ENCODE measurements at regions not wholly inside any gene's neighbourhood (a gene's known extent, or its start where the extent isn't known, plus 50 kb on each side); places are given as distances from the start of the nearest gene placed in this dataset.

DNA sequence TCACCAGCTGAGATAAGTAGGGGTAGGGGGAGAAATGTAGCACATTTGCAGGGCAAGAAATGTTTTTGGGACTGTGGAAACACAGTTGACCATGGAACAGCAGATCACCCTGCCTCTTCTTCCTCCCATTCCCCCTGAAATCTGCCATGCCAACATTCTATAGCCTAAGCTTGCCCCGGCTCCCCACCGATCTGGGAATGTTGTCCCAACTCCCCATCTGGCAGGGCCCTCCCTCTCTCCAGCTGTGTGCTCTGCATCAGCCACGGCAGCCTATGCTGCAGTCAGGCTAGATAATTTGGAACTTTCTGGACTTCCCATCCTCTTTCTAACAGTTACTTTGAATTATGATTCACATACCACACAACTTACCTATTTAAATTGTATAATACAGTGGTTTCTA is 425.1 kb upstream of the RAB6C start:
- TF ChIP-seq, protein P1, sequence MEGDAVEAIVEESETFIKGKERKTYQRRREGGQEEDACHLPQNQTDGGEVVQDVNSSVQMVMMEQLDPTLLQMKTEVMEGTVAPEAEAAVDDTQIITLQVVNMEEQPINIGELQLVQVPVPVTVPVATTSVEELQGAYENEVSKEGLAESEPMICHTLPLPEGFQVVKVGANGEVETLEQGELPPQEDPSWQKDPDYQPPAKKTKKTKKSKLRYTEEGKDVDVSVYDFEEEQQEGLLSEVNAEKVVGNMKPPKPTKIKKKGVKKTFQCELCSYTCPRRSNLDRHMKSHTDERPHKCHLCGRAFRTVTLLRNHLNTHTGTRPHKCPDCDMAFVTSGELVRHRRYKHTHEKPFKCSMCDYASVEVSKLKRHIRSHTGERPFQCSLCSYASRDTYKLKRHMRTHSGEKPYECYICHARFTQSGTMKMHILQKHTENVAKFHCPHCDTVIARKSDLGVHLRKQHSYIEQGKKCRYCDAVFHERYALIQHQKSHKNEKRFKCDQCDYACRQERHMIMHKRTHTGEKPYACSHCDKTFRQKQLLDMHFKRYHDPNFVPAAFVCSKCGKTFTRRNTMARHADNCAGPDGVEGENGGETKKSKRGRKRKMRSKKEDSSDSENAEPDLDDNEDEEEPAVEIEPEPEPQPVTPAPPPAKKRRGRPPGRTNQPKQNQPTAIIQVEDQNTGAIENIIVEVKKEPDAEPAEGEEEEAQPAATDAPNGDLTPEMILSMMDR (IDR thresholded peaks at IDR 0.05) = no peak
- no peak for TF ChIP-seq POLR2A (IDR thresholded peaks at IDR 0.05)

All from Peyer's patch (tissue), 4 donors.